ENCODE measurements at regions not wholly inside any gene's neighbourhood (a gene's known extent, or its start where the extent isn't known, plus 50 kb on each side); places are given as distances from the start of the nearest gene placed in this dataset.
"Not testable (repeated sequence)": the region's sequence is repeated elsewhere in the genome, so short reads cannot be mapped to it uniquely, and the experiment has no call there.

DNA sequence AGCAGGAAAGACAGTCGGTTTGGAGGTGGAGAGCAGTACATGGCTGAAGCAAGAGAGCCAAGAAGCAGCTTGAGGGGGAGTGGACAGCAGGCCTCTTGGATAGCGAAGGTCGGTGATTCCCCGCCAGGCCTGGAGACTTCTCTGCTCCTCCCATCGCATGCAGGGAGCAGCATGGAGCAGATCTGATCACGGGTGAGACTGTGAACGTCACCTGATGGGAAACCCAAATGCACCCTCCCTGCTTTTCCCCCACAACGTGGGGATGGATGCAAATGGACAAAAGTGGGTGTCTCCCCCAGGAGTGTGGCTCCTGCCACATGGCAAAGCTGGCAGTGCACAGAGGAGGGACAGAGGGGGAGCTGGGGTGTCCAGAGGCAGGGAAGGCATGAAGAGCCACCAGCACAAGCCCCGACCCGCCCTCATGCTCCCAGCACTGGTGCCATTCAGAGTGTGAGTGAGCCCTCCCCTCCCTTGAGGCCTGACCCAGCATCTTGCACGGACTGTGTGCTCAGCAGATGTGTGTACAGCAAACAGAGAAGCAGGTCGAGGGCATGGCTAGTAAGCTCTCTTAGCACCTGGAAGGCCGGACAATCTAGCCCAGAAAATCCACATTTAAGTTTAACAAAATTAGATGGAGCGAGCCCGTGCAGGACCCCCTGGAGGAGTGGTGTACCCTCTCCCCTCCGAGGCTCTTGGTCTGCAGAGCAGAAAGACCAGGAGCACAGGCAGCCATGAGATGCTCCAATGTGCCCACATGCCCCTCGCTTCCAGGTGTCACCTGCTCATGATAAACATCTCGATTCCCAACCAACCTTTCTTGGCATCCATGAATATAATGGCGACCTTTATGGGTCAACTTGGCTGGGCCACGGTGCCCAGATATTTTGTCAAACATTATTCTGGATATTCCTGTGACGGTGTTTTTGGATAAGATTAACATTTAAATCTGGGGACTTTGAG lies 661.7 kb downstream of the TBC1D22A start:
- no peak for DNase-seq

DNA sequence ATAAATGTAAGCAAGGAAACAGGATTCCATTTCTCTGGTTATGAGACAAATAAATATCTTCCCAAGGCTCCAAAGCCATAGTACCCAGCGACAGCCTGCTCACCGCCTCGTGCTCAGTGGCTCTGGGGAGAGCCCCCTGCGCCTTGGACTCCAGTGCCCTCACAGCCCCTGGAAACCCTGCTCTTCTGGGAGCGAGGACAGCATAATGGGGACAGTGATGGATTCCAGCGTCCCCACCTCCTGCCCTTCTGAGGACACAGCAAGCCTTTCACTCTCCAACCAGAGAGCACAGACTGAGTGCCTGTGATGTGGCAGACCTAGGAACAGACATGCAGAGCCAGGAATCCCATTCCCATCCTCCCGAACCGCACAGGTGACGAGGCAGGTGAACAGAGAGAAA lies 660.8 kb downstream of the TBC1D22A start:
- no peak for DNase-seq

DNA sequence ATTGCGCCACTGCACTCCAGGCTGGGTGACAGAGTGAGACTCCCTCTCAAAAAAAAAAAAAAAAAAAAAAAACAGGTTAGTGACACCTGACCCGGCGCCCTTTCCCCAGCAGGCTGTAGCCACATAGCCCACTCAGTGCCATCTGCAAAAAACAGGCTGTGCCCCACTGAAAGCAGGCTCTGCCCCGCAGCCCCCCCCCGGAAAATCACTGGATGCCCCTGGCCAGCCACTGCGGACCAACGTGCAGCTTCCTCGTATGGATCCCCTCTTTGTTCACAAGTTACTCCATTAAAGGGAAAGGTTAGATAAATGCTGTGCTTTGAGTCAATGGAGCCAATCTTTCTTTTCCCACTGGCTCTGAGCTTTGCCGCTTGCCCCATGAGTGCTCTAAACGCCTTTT lies 660.3 kb downstream of the TBC1D22A start:
- no peak for DNase-seq

DNA sequence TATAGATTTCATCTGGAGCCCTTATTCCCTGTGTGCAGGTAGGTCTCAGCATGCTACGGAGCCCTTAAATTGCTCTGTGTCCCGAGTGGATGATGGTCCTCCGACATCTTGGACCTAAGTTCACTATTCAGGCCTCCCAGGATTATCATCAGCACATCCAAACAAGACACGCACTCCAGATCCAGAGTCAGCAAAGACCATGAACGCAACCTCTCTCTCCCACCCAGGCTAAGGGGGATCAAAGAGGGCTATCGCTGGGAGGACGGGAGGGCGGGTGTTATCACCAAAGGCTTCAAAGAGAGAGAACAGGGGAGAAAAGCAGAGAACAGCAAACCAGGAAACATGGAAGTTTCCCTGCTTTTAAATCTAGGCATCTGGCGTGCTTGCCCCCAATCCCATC lies 659.4 kb downstream of the TBC1D22A start:
- no peak for DNase-seq

GRCh38 chr22:47420211-47420610 lies 657.8 kb downstream of the TBC1D22A start:
- DNase-seq = no peak

DNA sequence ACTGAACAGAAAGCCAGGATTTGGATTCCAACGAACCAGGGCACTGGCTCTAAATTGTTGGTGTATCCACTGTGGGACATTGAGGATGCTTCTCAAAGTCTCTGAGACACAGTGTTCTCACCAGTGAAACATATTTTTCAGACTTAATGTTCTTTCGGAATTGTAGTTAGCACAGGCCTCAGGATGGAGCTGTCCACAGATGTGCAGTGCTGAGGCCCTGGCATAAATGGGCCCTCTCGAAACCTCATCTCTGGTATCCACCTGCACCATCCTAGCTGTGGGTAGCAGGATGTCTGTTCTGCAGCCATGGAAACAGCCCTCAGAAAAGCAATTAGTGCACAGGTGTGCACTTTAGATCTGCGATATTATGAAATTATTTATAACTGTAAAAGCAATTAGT lies 656.8 kb downstream of the TBC1D22A start:
- no peak for DNase-seq

DNA sequence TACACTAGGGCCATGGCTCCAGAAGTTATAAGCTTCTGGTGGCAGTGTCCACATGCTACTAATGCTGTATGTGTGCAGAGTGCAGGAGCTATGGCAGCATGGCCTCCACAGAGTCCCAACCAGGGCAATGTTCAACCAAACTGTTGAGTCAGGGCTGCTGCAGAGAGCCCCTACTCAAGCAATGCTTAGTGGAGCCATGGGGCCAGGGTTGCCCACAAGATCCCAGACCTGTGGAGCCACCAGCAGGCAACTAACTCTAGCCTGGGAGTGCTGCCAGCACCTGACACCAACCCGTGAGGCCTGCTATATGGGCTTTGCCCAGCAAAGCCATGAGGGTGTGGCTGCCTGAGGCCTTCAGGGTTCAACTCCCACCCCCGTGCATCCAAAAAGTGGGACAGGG lies 655.2 kb downstream of the TBC1D22A start:
- no peak for DNase-seq

GRCh38 chr22:47411006-47411405 lies 648.6 kb downstream of the TBC1D22A start:
- DNase-seq = no peak

GRCh38 chr22:47409539-47410275 lies 647.3 kb downstream of the TBC1D22A start:
- DNase-seq = no peak

DNA sequence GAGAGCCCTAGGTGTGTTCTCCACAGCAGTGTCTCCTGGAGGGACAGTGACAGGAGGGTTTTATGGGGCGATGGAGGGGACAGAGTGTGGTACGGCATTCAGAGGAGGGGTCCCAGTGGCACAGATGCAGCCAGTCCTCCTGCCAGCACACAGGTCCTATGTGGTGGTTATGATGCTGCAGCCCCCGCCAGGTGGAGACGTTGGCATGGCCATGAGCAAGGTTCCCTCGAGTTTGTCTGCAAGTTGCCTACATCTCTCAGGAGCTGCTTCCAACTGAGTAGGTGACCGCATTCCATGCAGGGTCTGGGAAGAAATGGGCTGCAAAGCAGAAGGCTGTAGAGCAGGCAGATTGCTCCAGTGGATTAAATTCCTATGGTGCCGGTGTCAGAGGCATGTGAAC lies 646.0 kb downstream of the TBC1D22A start:
- no peak for DNase-seq

- no peak for DNase-seq
Observed at GRCh38 chr22:47407461-47408025, 645.1 kb downstream of the TBC1D22A start.

DNA sequence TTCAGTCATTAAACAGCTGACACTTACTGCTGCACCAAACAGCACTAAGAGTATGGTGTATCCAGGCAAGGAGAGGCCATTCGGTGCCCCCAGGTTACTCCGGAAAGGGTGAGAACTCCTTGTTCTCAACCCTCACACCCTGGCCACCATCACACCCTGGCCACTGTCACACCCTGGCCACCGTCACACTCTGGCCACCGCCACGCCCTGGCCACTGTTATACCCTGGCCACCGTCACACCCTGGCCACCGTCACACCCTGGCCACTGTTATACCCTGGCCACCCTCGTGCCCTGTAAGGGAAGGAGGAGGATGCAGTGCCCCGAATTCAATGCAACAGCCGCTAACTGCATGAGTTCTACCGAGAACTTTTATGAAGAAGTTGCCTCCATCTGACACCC lies 644.4 kb downstream of the TBC1D22A start:
- DNase-seq = no peak

DNA sequence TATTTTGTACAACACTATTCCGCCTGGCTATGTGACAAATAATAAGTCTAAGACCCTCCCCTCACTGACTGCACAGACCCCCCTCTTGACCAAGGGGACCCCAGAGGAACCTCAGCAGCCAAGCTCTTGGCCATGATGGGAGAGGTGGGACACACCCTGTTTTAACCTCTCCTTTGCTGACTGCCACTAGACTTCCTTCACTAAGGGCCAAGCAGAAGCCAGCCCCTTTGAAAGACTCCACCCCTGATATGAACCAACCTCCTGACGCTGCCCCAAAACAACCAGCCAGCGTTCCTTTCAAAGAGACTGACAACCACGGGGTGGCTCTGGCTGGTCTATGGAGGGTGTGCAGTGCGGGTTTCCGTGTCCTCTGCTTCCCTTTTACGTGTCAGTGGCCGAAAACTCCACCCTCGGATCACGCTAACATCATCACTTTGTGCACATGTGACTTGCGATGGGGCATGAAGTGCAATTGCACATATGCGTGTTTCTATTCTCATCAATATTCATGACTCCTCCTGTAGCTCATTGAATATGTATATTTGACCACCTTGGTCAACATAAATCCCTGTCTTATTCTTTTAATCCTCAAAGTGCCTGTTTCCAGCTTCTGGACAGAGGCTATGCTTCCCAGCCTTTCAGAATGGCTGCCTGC lies 643.9 kb downstream of the TBC1D22A start:
- DNase-seq = no peak

GRCh38 chr22:47405222-47405621 lies 642.8 kb downstream of the TBC1D22A start:
- not testable (repeated sequence) for DNase-seq

DNA sequence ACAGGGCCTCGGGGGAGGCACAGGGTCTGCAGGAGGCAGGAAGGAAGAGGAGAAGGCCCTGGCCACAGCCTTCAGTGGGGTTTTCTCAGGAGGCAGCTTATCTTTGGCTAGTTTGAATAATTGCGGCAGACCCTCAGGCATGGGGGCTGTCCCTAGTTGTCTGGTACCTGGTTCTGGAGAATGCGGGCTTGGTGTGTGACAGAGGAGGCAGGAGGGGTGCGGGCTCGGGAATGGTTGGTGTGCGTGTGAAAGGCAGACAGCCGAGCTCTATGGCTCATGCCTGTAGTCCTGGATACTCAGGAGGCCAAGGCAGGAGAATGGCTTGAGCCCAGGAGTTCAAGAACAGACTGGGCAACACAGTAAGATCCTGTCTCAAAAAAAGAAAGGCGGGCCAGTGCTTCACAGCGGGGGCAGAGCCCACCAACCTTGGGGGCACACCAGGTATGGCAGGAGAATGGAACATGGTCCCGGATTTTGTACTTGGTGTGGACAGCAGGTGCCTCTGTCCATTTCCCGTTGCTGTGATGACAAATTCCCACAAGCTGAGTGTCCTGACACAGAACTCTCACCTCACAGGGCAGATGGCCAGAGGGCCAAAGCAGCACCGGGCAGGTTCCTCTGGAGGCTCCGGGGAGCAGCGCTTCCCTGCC lies 640.6 kb downstream of the TBC1D22A start:
- no peak for DNase-seq

GRCh38 chr22:47401976-47402770 lies 639.7 kb downstream of the TBC1D22A start:
- no peak for DNase-seq

DNA sequence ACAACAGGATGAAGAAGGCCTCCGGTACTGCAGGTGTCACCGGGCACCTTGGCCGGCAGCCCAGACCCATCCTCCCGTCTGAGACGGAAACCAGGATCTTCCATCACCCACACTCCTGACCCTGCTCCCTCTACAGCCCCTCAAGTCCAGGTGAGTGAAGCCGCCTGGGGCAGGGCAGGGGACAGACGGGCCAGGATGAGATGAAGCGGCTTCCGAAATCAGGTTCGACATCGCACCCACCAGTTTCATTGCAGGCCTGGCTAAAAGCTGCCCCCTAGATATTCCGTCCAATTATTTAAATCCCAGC lies 639.1 kb downstream of the TBC1D22A start:
- DNase-seq = no peak

DNA sequence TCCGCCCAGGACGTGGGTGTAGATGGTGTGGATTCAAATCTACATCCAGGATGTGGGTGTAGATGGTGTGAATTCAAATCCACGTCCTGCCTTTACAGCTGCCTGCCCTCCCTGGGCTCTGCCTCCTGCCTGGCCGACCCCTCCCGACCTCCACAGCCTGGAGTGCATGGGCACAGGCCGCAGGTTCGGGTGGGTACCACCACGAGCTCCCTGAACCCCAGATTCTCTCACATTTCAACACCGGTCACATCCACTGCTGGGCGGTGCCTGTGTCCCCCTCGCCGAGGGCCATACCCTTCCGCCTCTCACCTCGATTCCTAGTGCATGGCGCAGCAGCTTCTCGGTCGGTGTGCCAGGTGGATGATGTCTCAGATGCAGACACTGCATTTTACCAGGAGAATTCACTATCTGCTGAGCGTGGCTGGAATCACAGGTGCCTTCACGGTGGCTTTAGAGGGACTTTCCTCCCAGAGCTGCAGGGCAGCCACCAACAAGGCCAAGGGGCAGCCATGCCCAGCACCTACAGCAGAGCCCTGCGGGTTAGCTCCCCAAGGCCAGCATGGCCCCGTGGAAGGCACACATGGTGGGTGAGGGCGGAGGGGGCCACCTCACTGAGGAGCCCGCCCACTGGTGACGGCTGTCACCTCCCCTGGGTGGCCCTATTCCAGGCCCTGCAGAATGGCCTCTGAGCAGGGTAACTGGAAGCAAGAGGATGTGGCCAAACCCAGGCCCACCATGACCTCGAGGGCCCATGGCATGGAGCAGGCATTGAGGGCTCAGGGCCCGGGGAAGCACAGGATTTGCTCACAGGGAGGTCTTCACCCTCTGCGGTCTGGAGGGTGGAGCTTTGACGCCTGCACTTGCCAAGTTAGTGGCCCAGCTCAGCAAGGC lies 638.5 kb downstream of the TBC1D22A start:
- no peak for DNase-seq

DNA sequence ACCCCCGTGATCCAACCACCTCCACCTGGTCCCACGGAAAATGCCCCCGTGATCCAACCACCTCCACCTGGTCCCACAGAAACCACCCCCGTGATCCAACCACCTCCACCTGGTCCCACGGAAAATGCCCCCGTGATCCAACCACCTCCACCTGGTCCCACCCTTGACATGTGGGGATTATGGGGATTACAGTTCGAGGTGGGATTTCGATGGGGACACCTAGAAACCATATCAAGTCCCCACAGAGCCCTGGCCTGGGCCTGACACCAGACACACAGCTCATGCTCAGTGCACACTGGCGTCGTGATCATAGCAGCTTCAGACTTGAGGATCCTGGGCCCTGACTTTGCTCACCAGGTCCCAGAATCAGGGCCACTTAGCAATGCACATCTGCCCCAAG lies 637.7 kb downstream of the TBC1D22A start:
- not testable (repeated sequence) for DNase-seq

- no peak for DNase-seq
Observed at GRCh38 chr22:47398921-47399790, 636.7 kb downstream of the TBC1D22A start.
